D721Med (cell line): ENCODE measurements at regions not wholly inside any gene's neighbourhood (a gene's known extent, or its start where the extent isn't known, plus 50 kb on each side); places are given as distances from the start of the nearest gene placed in this dataset.
"Not testable (repeated sequence)": the region's sequence is repeated elsewhere in the genome, so short reads cannot be mapped to it uniquely, and the experiment has no call there.

Experiments
- DNase-seq: peaks from one replicate; pipeline ENCODE4 v3.0.0; 2011; ENCODE audit warnings: low spot score; ENCODE audit not compliant: insufficient read length
- FAIRE-seq: peaks from 2 replicates; lab custom pipeline; 2011; peaks lifted over from hg19 to GRCh38; lab: Jason Lieb, UNC
- CTCF ChIP-seq: IDR thresholded peaks from 2 replicates; pipeline ENCODE4 v1.5.1; 2012; ENCODE audit warnings: mild to moderate bottlenecking, control low read depth; ENCODE audit not compliant: insufficient read depth; ENCODE audit errors: missing control alignments

GRCh38 chr5:124824637-124825158, 78.3 kb upstream of the ZNF608 start:
- no peak for TF ChIP-seq CTCF
- DNase-seq: no peak
- peak; percentile 98 for FAIRE-seq

- DNase-seq: no peak
- no peak for TF ChIP-seq CTCF
- no peak for FAIRE-seq
Observed at GRCh38 chr5:124825250-124825982, 79.0 kb upstream of the ZNF608 start.

DNA sequence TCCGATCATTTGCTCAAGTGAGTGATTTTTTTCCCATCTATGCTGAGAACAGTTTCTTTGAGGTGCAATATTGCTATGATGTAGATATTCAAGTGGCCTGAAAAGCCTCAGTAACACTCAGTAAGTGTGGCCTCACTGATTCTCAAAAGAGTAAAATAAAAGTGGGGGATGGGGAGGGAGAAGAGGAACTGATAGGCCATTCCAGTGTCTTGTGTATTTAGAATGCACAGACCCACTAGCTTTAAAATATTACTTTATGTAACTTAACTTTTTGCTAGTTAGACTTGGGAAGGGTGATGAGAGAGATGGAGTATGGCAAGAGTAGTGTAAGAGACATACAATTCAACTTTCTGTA, 79.5 kb upstream of the ZNF608 start:
- no peak for TF ChIP-seq CTCF
- no peak for FAIRE-seq

DNA sequence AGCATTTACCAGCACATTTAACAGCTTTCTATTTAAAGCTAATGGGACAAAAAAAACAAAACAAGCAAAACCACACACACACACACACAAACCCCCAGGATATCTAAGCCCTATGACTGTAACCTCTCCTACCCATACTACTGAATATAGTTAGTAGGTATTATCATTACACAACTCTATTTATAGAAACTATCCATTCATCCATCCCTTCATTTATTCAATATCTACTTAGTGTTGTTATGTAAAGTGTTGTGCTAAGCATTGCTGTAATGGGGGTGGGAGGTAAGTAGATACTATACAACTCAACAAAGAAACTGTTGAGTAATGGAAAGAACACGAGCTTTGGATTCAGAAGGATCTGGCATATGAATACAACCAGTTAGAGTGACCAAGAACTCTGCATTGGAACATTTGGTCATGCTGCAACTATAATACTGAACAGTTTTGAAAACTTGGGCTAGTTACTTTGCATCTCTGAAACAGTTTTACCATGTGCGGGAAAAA, 82.3 kb upstream of the ZNF608 start:
- TF ChIP-seq CTCF: no peak
- DNase-seq (no peak), FAIRE-seq (peak; percentile 44)

More for the DNA sequence above, 79.5 kb upstream of the ZNF608 start:
- DNase-seq: no peak

DNA sequence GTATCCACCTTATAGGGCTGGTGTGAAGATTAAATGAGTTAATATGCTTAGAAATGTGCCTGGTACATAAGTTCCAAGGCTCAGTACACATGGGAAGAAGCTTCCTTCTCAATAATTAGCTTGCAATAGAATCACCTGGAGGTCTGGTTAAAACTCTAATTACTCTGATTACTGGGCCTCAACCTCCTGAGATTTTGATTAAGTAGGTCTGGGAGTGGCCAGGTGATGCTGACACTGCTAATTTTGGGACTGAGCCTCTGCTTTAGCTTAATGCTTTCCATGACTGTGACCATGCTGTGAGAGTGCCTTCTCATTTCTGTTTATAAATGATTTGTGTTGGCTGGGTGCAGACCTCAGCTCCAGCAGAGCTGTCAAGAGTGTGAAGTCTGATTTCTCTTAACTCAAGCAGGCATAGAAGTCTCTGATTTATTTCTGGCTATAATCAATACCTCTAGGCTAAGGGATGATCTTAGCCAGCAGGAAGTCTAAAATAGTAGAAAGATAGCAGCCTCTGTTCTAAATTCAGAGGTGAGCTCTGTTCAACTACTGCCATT, 85.3 kb upstream of the ZNF608 start:
- DNase-seq (no peak), FAIRE-seq (no peak)

DNA sequence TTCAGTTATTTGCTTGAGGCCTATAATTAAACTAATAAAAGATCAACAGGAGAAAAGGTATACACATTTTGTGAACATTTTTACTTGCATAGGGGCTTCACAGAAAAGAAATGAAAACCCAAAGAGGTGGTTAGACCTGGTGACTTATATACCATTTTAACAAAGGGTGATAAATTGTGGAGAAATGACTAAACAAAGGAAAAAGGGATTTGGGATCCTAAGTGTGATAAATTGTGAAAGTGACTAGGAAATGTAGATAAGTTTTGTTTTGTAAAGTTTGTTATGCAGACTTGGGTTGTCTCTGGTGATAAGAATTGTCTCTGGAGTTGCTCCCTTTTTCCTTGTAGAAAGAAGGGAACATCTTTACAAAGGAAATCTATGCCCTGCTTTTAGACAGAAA, 86.1 kb upstream of the ZNF608 start:
- no peak for FAIRE-seq
- DNase-seq: no peak
- TF ChIP-seq CTCF: no peak

More for the DNA sequence above, 85.3 kb upstream of the ZNF608 start:
- TF ChIP-seq CTCF: no peak

DNA sequence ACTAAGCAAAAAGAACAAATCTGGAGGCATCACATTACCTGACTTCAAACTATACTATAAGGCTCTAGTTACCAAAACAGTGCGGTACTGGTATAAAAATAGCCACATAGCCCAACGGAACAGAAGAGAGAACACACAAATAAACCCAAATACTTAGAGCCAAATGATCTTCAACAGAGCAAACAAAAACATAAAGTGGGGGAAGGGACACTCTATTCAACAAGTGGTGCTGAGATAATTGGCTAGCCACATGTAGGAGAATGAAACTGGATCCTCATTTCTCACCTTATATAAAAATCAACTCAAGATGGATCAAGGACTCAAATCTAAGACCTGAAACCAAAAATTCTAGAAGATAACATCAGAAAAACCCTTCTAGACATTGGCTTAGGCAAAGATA, 89.9 kb upstream of the ZNF608 start:
- DNase-seq, FAIRE-seq: not testable (repeated sequence)
